ENCODE measurements at regions not wholly inside any gene's neighbourhood (a gene's known extent, or its start where the extent isn't known, plus 50 kb on each side); places are given as distances from the start of the nearest gene placed in this dataset.

DNA sequence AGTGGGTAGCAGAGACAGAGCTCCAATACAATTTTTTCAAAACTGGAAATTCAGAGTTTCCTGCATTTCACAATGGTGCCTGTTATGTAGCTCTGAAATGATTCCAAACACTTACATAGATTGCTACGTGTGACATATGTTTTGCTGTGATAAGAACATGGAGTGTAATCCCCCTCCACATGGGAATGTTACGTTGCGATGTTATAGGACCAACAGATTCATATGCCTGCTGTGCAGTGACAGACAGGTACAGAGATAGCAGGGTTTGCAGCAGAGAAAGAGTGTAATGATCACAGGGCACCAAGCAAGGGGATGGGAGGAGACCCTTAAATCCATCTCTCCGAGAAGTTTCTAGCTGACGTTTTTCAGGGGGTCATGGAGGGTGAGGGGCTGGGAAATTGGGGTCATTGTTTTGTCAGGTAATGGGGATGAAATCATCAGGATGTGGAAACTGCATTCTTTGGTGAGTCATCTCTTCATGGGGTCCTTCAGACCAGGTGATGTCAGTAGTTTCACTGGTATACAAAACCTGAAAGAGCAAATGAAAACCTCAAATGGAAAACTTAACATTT is 76.6 kb upstream of the OSBPL8 start:
- no peak for TF ChIP-seq CTCF (conservative IDR thresholded peaks at IDR 0.05)
- TF ChIP-seq ZFX (IDR thresholded peaks at IDR 0.05) = no peak

All from C4-2B (cell line).